ENCODE measurements at regions not wholly inside any gene's neighbourhood (a gene's known extent, or its start where the extent isn't known, plus 50 kb on each side); places are given as distances from the start of the nearest gene placed in this dataset.

DNA sequence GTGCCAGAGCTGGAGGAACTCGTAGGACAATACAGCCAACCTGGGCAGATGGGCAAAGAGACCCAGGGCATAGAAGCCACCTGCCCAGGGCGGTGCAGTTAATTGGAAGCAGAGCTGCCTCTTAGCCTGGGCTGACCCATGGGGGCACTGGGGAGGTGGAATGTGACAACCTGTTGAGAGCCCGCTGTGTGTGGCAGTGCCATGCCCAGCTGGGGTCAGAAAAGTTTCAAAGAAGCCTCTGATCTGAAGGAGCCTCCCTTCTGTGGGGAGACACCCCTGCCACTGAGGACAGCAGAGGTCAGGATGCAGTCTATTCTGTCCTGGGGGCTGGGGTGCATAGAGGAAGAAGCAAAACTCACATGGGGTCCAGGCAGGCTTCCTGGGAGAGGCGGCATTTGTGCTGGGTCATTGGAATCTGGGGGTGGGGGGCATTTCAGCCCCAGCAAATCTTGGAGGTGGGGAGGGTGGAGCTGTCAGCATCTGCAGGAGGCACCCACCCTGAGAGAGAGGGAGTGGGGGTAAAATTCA, 176.1 kb upstream of the CIBAR2 start:
- no peak for DNase-seq (ENCODE audit: low spot score)
- in situ Hi-C loops (cut with MboI; ENCODE audit: low pct_unique_long_range_greater_than_20kb, low sequenced_read_pairs, unreplicated experiment) = no loop called here
- TF ChIP-seq, protein P1, sequence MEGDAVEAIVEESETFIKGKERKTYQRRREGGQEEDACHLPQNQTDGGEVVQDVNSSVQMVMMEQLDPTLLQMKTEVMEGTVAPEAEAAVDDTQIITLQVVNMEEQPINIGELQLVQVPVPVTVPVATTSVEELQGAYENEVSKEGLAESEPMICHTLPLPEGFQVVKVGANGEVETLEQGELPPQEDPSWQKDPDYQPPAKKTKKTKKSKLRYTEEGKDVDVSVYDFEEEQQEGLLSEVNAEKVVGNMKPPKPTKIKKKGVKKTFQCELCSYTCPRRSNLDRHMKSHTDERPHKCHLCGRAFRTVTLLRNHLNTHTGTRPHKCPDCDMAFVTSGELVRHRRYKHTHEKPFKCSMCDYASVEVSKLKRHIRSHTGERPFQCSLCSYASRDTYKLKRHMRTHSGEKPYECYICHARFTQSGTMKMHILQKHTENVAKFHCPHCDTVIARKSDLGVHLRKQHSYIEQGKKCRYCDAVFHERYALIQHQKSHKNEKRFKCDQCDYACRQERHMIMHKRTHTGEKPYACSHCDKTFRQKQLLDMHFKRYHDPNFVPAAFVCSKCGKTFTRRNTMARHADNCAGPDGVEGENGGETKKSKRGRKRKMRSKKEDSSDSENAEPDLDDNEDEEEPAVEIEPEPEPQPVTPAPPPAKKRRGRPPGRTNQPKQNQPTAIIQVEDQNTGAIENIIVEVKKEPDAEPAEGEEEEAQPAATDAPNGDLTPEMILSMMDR (IDR thresholded peaks at IDR 0.05; ENCODE audit: extremely low read depth, insufficient read depth, missing control alignments) = no peak

DNA sequence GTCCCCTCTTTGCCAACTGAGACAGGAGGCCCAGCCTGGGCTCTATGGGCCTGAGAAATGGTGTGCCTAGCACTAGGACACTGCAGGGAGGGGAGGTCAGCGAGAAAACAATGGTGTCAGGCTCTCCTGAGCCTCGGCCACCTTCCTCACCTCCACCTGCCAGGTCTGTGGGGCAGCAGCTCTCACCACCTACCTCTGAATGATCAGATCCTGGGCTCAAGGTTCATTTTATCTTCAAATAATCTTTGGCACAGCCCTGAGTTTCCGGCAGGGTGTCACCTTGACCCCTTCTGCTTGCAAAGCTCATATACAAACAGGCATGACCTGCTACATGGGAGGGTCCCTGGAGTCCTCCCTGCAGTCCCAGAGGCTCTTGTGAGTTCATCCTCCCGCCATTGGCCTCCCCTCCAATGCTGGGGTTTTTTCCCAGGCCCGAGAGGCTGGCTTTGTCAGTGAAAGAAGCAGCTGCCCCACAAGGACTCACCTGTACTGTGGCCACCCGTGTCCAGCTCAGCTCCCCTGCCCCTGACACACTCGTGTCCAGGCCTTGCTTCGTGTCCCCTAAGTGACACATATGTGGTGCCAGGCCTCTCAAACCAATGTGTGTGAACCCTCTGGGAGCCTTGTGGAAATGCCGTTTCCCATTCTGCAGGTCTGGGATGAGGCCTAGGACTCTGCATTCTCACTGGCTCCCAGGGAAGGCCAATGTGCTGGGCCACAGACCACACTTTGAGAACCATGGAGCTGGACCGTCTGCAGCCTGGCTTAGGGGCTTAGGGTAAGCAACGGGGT, 176.8 kb upstream of the CIBAR2 start:
- no peak for DNase-seq (ENCODE audit: low spot score)
- in situ Hi-C loops (cut with MboI; ENCODE audit: low pct_unique_long_range_greater_than_20kb, low sequenced_read_pairs, unreplicated experiment) = no loop called here
- TF ChIP-seq, protein P1 (IDR thresholded peaks at IDR 0.05; ENCODE audit: extremely low read depth, insufficient read depth, missing control alignments) = no peak

DNA sequence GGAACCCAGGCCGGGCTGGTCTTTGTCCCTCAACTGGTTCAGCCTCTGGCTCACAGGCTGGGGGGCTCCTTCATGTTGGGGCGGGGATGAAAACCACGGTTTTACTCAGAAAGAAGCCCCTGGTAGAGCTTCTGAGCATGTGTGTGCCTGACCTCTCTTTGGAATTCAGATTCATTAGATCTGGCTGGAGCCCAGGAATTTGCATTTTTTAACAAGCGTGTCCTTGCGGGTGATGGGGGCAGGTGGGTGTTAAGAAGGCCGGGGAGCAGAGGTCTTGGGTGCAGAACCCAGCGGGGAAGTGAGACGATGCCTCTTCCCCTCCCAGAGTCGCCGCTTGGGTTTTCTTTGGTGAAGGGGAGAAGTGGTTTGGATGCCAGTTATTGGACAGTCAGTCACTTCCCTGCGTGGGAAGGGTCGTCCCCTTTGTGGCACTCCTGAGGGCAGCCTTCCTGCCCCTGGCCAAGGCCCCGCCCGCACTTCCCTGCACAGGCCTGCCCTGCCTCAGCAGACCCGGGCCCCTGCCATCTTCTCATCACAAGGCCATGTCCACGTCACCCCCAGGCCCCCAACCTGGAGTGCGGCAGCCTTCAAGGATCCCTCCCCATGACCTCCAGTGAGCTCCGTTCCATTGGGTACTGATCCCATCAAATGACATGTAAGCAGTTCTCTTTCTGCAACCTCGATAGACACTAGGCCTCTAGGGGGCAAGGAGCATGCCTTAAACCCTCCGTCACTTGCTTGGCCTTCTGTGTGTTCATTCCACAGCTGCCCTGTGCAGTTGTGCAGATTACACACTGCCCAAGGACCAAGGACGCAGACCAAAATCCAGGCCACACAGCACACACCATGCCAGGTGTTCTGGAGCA, 177.7 kb upstream of the CIBAR2 start:
- DNase-seq (ENCODE audit: low spot score) = no peak
- TF ChIP-seq, protein P1 (IDR thresholded peaks at IDR 0.05; ENCODE audit: extremely low read depth, insufficient read depth, missing control alignments) = no peak
- in situ Hi-C loops (cut with MboI; ENCODE audit: low pct_unique_long_range_greater_than_20kb, low sequenced_read_pairs, unreplicated experiment) = no loop called here

DNA sequence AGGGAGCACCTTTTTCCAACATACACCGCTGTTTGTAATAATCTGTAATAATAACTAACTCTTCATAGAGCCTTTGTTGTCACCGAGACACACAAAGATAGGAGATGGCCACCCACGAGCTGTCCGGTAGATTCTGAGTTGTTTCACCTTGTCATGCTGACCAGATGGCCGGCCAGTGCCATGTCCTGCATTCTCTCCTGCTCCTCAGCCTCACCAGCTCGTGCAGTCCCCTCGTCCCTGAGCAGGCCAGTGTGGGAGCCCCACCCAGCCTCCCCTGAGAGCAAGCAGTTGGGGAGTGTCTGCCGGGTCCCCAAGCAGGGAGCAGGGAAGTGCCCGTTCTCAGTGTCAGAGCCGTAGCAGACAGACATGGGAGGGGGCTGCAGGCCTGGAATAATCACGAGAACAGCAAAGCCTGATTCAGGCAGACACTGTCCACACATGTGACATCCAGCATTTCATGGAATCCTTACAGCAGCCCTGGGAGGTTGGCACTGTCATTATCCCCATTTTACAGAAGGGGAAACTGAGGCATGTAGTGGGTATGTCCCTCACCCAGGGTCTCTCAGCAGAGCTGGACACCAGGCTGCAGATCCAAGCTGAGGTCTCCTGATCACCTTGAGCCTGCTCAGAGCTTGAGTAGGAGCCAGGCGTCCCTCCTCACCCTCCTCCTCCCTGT, 178.5 kb upstream of the CIBAR2 start:
- DNase-seq (ENCODE audit: low spot score) = no peak
- TF ChIP-seq, protein P1 (IDR thresholded peaks at IDR 0.05; ENCODE audit: extremely low read depth, insufficient read depth, missing control alignments) = no peak
- in situ Hi-C loops (cut with MboI; ENCODE audit: low pct_unique_long_range_greater_than_20kb, low sequenced_read_pairs, unreplicated experiment) = no loop called here

DNA sequence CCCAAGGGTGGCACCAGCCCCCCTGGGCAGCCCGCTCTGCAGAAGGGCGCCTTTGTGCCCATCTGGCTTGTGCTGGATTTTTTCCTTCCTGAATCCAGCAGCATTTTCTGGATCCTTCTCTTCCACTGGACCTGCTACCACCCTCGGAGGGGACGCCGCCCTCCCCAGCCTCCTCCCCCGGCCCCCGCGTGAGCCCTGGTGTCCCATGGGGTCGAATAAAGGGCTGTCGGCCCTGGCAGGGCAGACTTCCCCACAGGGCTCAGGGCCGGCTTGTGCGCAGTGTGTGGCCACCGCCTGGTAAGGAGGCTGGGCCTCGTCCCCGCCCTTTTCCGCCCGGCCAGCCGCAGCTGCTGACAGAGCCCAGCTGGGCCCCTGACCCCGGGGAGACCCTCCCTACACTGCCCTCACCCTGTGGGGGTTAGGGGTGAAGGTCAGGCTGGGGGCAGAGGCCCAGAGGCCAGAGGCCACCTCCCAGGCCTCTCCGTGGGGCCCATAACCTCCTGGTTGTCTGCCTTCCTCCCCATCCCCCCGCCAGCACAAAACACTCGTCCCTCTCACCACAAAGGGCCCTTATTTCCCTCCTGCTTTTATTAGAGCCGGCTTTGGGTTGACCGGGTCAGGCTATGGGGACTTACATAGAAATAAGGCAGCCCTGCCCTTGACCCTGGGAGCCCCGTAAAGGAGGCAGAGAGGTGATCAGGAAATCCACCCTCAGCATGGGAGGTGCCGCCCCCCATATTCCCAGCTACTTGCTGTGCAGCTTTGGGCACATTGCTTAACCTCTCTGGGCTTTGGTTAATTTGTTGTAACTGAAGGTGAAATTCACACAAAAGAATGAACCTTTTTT, 179.3 kb upstream of the CIBAR2 start:
- in situ Hi-C loops (cut with MboI; ENCODE audit: low pct_unique_long_range_greater_than_20kb, low sequenced_read_pairs, unreplicated experiment) = no loop called here
- no peak for DNase-seq (ENCODE audit: low spot score)
- TF ChIP-seq, protein P1 (IDR thresholded peaks at IDR 0.05; ENCODE audit: extremely low read depth, insufficient read depth, missing control alignments) = no peak
